ENCODE measurements at regions not wholly inside any gene's neighbourhood (a gene's known extent, or its start where the extent isn't known, plus 50 kb on each side); places are given as distances from the start of the nearest gene placed in this dataset.

- no peak for TF ChIP-seq JUND (IDR thresholded peaks at IDR 0.05)
- TF ChIP-seq YY1 (IDR thresholded peaks at IDR 0.05): no peak
- TF ChIP-seq NR2F2 (IDR thresholded peaks at IDR 0.05): no peak
- TF ChIP-seq CTCF (IDR thresholded peaks at IDR 0.05; ENCODE audit: low read depth, low read length, missing input control): no peak
- TF ChIP-seq RAD21 (IDR thresholded peaks at IDR 0.05): no peak
- no peak for TF ChIP-seq MAX (IDR thresholded peaks at IDR 0.05)
- TF ChIP-seq RXRA (IDR thresholded peaks at IDR 0.05): no peak
- no peak for TF ChIP-seq EGR1 (IDR thresholded peaks at IDR 0.05; ENCODE audit: low read depth in 2 of 2)
- TF ChIP-seq GABPA (IDR thresholded peaks at IDR 0.05 in 1 of 2, conservative IDR thresholded peaks at IDR 0.05 in 1 of 2): no peak
- TF ChIP-seq FOXA1 (IDR thresholded peaks at IDR 0.05): no peak
- Histone ChIP-seq H3K36me3 (ENCODE audit: control insufficient read depth in 4 of 4, insufficient read depth in 3 of 4, low read depth in 1 of 4, low read length in 3 of 4) (no peaks in the 10 kb centered on the region), H3K4me1 (ENCODE audit: control insufficient read depth in 4 of 4, insufficient read depth in 4 of 4, low read length in 3 of 4) (no peaks in the 10 kb centered on the region), H3K27ac (ENCODE audit: low read depth in 1 of 2, low read length in 2 of 2) (no peak overlapping the region), H3K9me3 (ENCODE audit: control insufficient read depth in 4 of 4, low read length in 3 of 4) (peaks cover 0 to 2% (median 0%) of the 10 kb centered on the region in 4 donors), H3K4me3 (ENCODE audit: low read depth in 1 of 3, low read length in 3 of 3) (no peak overlapping the region), H3K9ac (ENCODE audit: low read depth in 1 of 2, low read length in 2 of 2) (no peak overlapping the region), H3K27me3 (ENCODE audit: control insufficient read depth in 4 of 4, insufficient read depth in 4 of 4, low read length in 3 of 4) (no peaks in the 10 kb centered on the region)
- no peak for DNase-seq (ENCODE audit: low spot score)
These were observed 323.4 kb upstream of the EPHA6 start for GRCh38 chr3:96491023-96491422.

GRCh38 chr3:96491868-96492267 is 322.5 kb upstream of the EPHA6 start:
- no peaks in the 10 kb centered on the region for H3K36me3 ChIP-seq (ENCODE audit: control insufficient read depth in 4 of 4, insufficient read depth in 3 of 4, low read depth in 1 of 4, low read length in 3 of 4)
- no peak overlapping the region for H3K9ac ChIP-seq (ENCODE audit: low read depth in 1 of 2, low read length in 2 of 2)
- no peak overlapping the region for H3K4me3 ChIP-seq (ENCODE audit: low read depth in 1 of 3, low read length in 3 of 3)
- DNase-seq (ENCODE audit: low spot score): no peak
- no peaks in the 10 kb centered on the region for H3K4me1 ChIP-seq (ENCODE audit: control insufficient read depth in 4 of 4, insufficient read depth in 4 of 4, low read length in 3 of 4)
- no peak overlapping the region for H3K27ac ChIP-seq (ENCODE audit: low read depth in 1 of 2, low read length in 2 of 2)
- H3K27me3 ChIP-seq (ENCODE audit: control insufficient read depth in 4 of 4, insufficient read depth in 4 of 4, low read length in 3 of 4): no peaks in the 10 kb centered on the region
- TF ChIP-seq SP1 (IDR thresholded peaks at IDR 0.05) (no peak), TAF1 (conservative IDR thresholded peaks at IDR 0.05) (no peak), RAD21 (IDR thresholded peaks at IDR 0.05) (no peak), EGR1 (IDR thresholded peaks at IDR 0.05; ENCODE audit: low read depth in 2 of 2) (no peak), JUND (IDR thresholded peaks at IDR 0.05) (no peak), FOXA2 (IDR thresholded peaks at IDR 0.05) (no peak), GABPA (IDR thresholded peaks at IDR 0.05 in 1 of 2, conservative IDR thresholded peaks at IDR 0.05 in 1 of 2) (no peak), REST (IDR thresholded peaks at IDR 0.05) (no peak), RXRA (IDR thresholded peaks at IDR 0.05) (no peak), ATF3 (IDR thresholded peaks at IDR 0.05) (no peak), MAX (IDR thresholded peaks at IDR 0.05) (no peak), YY1 (IDR thresholded peaks at IDR 0.05) (no peak), HNF4A (conservative IDR thresholded peaks at IDR 0.05) (no peak), ZBTB33 (IDR thresholded peaks at IDR 0.05) (no peak), FOXA1 (IDR thresholded peaks at IDR 0.05) (no peak), HNF4G (IDR thresholded peaks at IDR 0.05) (no peak), NR2F2 (IDR thresholded peaks at IDR 0.05) (no peak), CTCF (IDR thresholded peaks at IDR 0.05; ENCODE audit: low read depth, low read length, missing input control) (no peak)
- peaks cover 0 to 2% (median 0%) of the 10 kb centered on the region in 4 donors for H3K9me3 ChIP-seq (ENCODE audit: control insufficient read depth in 4 of 4, low read length in 3 of 4)
